Lung (tissue), 11 donors: ENCODE measurements at regions not wholly inside any gene's neighbourhood (a gene's known extent, or its start where the extent isn't known, plus 50 kb on each side); places are given as distances from the start of the nearest gene placed in this dataset.

Source experiments
- ATAC-seq: fragments of 200-7000 bp; cut with Tn5 transposase; one replicate; pipeline ENCODE4 v1.9.1; 2020; ENCODE audit warnings: moderate number of reproducible peaks; ENCODE audit not compliant: insufficient read depth, low FRiP score
- DNase-seq, 3 donors: peaks; one replicate each; pipeline ENCODE4 v3.0.0-alpha.2; 2013 to 2017
- H3K27ac ChIP-seq, 2 donors: one replicate each; pipeline ENCODE4 v1.5.1; 2013; ENCODE audit warnings: mild to moderate bottlenecking in 2 of 2, moderate library complexity in 2 of 2, control low read depth in 1 of 2, inconsistent platforms in 1 of 2, low read depth in 1 of 2, low read length in 1 of 2
- H3K27me3 ChIP-seq, 3 donors: one replicate each; pipeline ENCODE4 v1.5.1; 2013; ENCODE audit warnings: low read length in 2 of 3; ENCODE audit not compliant: control insufficient read depth in 3 of 3, insufficient read depth in 3 of 3
- H3K36me3 ChIP-seq, 4 donors: one replicate each; pipeline ENCODE4 v1.5.1; 2013; ENCODE audit warnings: low read length in 4 of 4, mild to moderate bottlenecking in 1 of 4, moderate library complexity in 1 of 4; ENCODE audit not compliant: control insufficient read depth in 4 of 4, insufficient read depth in 4 of 4
- H3K4me1 ChIP-seq, 5 donors: one replicate each; pipeline ENCODE4 v1.5.1; 2013; ENCODE audit warnings: low read length in 5 of 5, mild to moderate bottlenecking in 2 of 5, moderate library complexity in 1 of 5; ENCODE audit not compliant: control insufficient read depth in 5 of 5, insufficient read depth in 5 of 5
- H3K4me3 ChIP-seq: one replicate; pipeline ENCODE4 v1.5.1; 2013; ENCODE audit warnings: mild to moderate bottlenecking, control low read depth, moderate library complexity
- H3K9ac ChIP-seq, 2 donors: one replicate each; pipeline ENCODE4 v1.5.1; 2013; ENCODE audit warnings: low read length in 2 of 2, control low read depth in 1 of 2; ENCODE audit not compliant: insufficient read depth in 1 of 2
- H3K9me3 ChIP-seq, 4 donors: one replicate each; pipeline ENCODE4 v1.5.1; 2013; ENCODE audit warnings: low read length in 3 of 4, mild to moderate bottlenecking in 1 of 4, moderate library complexity in 1 of 4; ENCODE audit not compliant: control insufficient read depth in 4 of 4, insufficient read depth in 3 of 4
- WGBS, 2 donors: extraction: QIAGEN DNeasy Blood & Tissue Kit; methylation state at CpG; one replicate each; pipeline ENCODE4 v1.1.7; 2013; 5-methylcytosine and 5-hydroxymethylcytosine counted together
- TF ChIP-seq, protein P1 (sequence below): IDR thresholded peaks from 2 replicates; pipeline ENCODE4 v1.5.1; 2012; ENCODE audit warnings: mild to moderate bottlenecking; ENCODE audit errors: control extremely low read depth, extremely low read depth
- donor health status: control.
- donor health status: control.
- donor health status: Bipolar disorder and iron deficiency.
- donor health status: healthy.
- donor health status: DM: yes; HTN: yes; CAD: no.

GRCh38 chr4:12897954-12898353 lies 586.2 kb downstream of the RAB28 start:
- TF ChIP-seq, protein P1, sequence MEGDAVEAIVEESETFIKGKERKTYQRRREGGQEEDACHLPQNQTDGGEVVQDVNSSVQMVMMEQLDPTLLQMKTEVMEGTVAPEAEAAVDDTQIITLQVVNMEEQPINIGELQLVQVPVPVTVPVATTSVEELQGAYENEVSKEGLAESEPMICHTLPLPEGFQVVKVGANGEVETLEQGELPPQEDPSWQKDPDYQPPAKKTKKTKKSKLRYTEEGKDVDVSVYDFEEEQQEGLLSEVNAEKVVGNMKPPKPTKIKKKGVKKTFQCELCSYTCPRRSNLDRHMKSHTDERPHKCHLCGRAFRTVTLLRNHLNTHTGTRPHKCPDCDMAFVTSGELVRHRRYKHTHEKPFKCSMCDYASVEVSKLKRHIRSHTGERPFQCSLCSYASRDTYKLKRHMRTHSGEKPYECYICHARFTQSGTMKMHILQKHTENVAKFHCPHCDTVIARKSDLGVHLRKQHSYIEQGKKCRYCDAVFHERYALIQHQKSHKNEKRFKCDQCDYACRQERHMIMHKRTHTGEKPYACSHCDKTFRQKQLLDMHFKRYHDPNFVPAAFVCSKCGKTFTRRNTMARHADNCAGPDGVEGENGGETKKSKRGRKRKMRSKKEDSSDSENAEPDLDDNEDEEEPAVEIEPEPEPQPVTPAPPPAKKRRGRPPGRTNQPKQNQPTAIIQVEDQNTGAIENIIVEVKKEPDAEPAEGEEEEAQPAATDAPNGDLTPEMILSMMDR = no peak
- WGBS, 2 donors = 73 to 79% methylated on average over 4 of the region's 4 CpGs
- H3K4me1 ChIP-seq = no peaks in the 10 kb centered on the region
- H3K9ac ChIP-seq = no peak overlapping the region
- H3K36me3 ChIP-seq = no peaks in the 10 kb centered on the region
- H3K27ac ChIP-seq = no peak overlapping the region
- peaks cover 0 to 2% (median 0%) of the 10 kb centered on the region in 4 donors for H3K9me3 ChIP-seq
- DNase-seq (no peak), ATAC-seq (no peak)
- H3K4me3 ChIP-seq = no peak overlapping the region
- H3K27me3 ChIP-seq = no peaks in the 10 kb centered on the region

DNA sequence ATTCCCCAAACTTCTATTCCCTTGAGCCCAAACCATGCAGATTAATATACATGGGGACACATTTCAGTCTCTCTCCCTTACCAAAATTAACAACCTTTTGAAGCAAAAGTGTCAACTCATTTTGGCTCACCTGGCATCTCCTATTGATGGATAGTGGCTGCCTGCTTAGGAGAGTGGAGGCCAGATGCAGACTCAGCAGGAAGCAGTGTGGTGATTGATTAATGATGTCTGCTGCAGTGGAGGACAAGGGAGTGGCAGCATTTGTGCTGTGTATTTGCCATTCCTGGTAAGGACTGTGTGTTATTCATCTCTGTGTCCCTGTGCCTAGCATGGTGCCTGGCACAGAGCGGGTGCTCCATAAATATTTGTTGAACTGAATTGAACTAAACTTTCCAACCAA lies 590.1 kb downstream of the RAB28 start:
- TF ChIP-seq, protein P1 = no peak
- DNase-seq (no peak), ATAC-seq (no peak)
- WGBS, 2 donors = 65 to 94% methylated on average over 1 of the region's 1 CpG
- no peaks in the 10 kb centered on the region for H3K4me1 ChIP-seq
- H3K9me3 ChIP-seq = peaks cover 0 to 2% (median 0%) of the 10 kb centered on the region in 4 donors
- H3K27me3 ChIP-seq = no peaks in the 10 kb centered on the region
- no peak overlapping the region for H3K9ac ChIP-seq
- H3K36me3 ChIP-seq = no peaks in the 10 kb centered on the region
- H3K4me3 ChIP-seq = no peak overlapping the region
- no peak overlapping the region for H3K27ac ChIP-seq

DNA sequence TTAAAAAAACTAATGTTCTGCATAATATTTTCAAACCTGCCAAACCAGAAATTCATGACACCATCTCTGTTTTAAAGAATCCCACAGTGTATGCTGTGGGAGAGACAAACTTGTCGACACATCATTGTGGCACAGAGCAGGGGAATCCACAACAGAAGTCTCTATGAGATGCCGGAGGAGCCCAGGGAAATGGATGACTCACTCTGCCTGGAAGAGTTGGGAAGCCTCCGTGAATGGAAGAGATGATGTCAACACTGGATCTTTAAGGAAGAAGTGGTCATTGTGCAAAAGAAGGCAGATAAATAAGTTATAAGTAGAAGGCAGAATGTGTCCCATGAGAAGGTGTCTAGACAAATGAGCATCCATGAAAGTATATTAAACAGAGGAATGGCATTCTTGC lies 595.1 kb downstream of the RAB28 start:
- no peak for DNase-seq
- no peak for ATAC-seq
- TF ChIP-seq, protein P1 = no peak
- H3K4me3 ChIP-seq = no peak overlapping the region
- WGBS, 2 donors = 68 to 80% methylated on average over 3 of the region's 3 CpGs
- H3K27me3 ChIP-seq = no peaks in the 10 kb centered on the region
- no peak overlapping the region for H3K27ac ChIP-seq
- peaks cover 0 to 3% (median 0%) of the 10 kb centered on the region in 4 donors for H3K9me3 ChIP-seq
- H3K9ac ChIP-seq = no peak overlapping the region
- no peaks in the 10 kb centered on the region for H3K36me3 ChIP-seq
- no peaks in the 10 kb centered on the region for H3K4me1 ChIP-seq
